C4-2B (cell line): ENCODE measurements at regions not wholly inside any gene's neighbourhood (a gene's known extent, or its start where the extent isn't known, plus 50 kb on each side); places are given as distances from the start of the nearest gene placed in this dataset.

Experiments used
- ZFX ChIP-seq: fragments of 450-650 bp; IDR thresholded peaks from 2 replicates; pipeline ENCODE4 v1.6.1; 2017
- TF ChIP-seq, protein P1 (sequence below): fragments of 450-650 bp; conservative IDR thresholded peaks from 2 replicates; pipeline ENCODE4 v1.5.1; 2017; ENCODE audit warnings: mild to moderate bottlenecking

DNA sequence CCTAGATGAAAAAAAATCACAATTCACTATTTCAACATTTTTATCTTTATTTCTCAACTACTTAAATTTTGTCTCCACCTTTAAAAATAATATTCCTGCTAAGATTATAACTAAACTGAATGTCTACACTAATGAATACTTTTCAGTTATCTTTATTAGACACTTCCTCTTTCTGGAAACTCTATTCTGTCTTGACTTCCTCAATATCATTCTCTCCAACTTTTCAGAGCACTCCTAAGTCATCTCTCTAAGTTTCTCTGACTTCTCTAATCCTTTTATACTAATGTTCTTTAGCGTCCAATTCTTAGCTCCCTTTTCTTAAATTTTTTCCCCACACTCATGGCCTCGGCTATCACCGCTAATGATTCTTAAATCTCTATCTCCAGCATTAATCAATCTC, 374.2 kb downstream of the FBXO8 start:
- TF ChIP-seq, protein P1, sequence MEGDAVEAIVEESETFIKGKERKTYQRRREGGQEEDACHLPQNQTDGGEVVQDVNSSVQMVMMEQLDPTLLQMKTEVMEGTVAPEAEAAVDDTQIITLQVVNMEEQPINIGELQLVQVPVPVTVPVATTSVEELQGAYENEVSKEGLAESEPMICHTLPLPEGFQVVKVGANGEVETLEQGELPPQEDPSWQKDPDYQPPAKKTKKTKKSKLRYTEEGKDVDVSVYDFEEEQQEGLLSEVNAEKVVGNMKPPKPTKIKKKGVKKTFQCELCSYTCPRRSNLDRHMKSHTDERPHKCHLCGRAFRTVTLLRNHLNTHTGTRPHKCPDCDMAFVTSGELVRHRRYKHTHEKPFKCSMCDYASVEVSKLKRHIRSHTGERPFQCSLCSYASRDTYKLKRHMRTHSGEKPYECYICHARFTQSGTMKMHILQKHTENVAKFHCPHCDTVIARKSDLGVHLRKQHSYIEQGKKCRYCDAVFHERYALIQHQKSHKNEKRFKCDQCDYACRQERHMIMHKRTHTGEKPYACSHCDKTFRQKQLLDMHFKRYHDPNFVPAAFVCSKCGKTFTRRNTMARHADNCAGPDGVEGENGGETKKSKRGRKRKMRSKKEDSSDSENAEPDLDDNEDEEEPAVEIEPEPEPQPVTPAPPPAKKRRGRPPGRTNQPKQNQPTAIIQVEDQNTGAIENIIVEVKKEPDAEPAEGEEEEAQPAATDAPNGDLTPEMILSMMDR, result no peak
- no peak for TF ChIP-seq ZFX
